SIG-M5 treated with dmso at 0.1 percent for 504 hours (cell line): ENCODE measurements at regions not wholly inside any gene's neighbourhood (a gene's known extent, or its start where the extent isn't known, plus 50 kb on each side); places are given as distances from the start of the nearest gene placed in this dataset.
"Not testable (repeated sequence)": the region's sequence is repeated elsewhere in the genome, so short reads cannot be mapped to it uniquely, and the experiment has no call there.

Experiments used
- DNase-seq: peaks from one replicate; lab custom pipeline; 2025; ENCODE audit not compliant: unreplicated experiment; lab: John Stamatoyannopoulos, UW

DNA sequence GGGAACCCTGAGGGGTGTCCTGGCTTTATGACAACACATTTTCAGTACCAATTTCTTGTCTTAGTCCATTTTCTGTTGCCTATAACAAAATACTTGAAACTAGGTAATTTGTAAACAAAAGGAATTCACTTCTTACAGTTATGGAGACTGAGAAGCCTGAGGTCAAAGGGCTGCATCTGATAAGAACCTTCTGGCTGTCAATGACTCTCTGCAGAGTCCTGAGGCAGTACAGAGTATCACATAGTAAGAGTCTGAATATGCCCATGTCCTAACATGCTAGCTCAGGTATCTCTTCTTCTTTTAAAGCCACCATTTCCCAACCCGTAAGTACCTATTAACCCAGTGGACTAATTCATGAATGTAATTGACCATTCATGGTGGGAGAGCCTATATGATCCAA lies 1458.6 kb upstream of the EYS start:
- DNase-seq, result no peak

DNA sequence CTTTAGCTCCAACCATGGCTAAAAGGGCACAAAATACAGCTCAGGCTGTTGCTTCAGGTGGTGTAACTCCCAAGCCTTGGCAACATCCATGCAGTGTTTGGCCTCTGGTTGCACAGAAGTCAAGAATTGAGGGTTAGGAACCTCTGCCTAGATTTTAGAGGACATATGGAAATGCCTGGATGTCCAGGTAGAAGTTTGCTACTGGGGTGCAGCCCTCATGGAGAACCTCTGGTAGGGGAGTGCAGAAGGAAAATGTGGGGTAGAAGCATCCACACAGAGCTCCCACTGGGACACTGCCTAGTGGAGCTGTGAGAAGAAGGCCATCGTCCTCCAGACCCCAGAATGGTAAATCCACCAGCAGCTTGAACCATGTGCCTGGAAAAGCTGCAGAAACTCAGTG lies 1453.8 kb upstream of the EYS start:
- DNase-seq, result no peak

DNA sequence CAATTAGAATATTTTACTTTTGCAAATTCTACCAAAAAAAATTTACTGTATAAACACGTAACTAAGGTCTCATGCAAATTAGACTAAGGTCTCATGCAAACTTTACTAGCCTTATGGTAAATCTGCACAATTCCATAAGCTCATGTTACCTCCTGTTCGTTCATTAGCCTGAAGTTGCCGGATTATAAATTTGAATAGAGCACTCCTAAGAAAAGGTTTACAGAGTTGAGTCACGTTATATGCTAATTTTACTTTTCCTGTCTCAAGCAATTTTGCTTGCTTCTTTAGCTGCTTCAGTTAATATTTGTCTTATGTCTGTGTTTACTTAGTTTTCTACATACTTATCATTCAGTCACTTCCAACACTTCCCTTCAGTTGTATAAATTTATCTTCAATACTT lies 1434.0 kb upstream of the EYS start:
- DNase-seq, result no peak

DNA sequence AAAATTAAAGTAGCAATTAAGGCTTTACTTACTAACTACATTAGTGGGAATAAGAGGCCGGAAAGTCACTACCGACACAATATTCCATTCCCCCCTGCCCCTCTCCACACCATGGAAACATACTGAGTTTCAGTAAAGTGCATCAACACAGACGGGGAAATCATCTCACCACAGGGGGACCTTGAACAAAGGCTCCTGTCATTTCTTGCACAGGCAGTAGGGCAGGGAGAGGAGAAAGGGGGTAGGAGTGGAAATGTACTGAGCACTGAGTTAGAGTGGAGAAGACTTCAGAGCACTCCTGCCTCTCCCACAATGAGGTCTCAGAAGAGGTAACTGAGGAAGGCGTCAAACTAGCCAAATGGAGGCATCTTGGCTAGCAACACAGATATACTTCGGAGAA lies 1426.9 kb upstream of the EYS start:
- DNase-seq, result no peak

DNA sequence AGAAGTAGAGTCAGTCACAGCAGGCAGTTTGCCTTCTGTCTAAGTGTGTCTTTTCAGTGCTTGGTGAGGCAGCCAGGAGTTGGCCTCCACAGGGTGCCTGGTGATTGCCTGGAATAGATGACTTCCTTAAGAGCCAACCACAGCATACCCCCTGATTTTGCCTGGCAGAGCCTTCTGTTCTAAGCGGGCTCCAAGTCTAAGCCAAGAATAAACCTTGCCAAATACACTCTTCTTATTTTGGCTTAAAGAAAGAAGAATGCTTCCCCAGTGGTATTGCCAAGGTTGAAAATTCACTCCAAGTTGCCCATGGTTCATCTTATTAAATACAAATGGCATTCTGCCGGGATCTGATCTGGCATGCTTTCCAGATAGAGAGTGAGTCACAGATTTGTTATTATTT lies 1424.8 kb upstream of the EYS start:
- no peak for DNase-seq

DNA sequence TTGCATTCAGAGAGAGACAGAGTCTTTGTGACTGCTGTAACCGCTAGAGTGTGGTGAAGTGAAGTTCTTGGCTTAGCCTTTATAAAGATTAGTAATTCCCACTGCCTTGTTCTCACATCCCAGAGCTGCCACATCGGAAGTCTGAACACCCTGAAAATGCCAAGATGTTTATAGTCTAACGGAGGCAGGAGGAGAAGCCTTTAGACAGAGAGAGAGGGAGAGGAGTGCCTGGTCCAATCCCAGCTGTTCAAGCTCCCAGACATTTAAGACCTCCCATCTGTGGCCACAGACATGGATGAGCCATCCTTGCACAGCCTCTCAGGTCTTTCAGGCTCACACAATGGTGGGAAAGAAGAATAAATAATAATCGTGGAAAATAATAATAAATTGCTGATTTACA lies 1422.8 kb upstream of the EYS start:
- no peak for DNase-seq

DNA sequence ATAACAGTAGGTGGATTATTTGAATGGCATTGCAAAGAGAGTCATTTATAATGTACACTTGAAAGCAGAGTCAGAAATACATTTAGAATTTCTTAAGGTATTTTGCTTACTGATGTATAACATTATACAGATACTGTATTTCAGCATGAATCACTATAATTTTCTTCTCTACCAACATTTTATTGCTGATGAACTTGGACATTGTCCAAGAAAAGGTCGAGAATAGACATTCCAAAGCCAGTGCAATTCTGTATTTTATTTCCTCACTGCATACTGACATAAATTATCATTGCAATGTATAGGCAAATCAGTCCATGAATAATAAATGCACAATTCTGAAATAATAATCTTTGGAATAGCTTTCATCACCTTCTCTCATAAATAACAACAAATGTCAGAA lies 1420.0 kb upstream of the EYS start:
- no peak for DNase-seq

DNA sequence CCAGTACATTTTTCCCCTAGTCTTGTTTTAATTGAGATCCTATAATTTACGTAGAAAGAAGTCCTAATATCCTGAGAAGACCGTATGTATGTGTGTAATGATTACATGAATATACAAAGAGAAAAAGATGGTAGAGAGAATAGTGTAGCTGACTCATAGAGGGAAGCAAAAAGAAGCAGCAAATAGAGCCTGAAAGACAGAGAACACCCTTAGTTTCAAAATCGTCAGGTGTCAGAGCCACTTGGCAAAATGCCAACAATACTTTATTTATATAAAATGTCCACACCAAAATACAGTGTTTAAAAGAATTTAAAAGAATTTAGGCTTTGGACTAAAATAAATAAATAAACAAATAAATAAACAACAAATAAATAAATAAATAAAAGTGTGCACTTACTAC lies 1414.1 kb upstream of the EYS start:
- no peak for DNase-seq

DNA sequence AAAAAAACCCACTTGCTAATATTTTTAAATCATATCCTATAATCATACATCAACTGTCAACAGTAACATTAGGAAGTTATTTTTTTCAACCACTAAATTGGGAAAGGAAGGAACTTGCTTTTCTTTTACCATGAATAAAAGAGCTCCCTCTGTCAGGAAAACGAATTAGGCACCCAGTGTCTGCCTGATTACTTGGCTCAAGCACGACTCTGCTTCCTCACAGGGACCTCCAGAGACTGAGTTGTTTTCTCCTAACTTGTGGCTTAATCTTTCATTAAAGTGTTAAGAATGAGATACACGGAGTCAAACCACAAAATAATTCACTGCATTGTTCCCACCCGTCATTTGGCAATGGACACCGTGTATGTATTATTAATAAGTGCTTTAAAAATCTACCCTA lies 1405.1 kb upstream of the EYS start:
- no peak for DNase-seq

DNA sequence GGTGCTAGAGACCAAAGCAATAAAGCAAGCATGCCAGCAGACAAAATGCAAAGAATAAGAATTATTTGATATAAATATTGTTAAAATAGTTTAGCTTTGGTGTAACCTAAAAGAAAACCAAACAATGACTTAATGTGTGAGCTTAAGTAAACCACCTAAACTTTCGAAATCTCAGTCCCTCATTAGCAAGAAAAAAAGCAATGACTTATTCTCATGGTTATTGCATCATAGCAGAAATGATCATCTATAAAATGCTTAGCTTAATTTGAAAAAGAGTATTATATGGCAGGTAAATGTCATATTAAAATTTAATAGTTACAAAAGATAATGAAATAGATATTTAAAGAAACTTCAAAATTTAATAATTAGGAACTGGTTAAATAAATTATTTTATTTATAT lies 1395.7 kb upstream of the EYS start:
- no peak for DNase-seq

DNA sequence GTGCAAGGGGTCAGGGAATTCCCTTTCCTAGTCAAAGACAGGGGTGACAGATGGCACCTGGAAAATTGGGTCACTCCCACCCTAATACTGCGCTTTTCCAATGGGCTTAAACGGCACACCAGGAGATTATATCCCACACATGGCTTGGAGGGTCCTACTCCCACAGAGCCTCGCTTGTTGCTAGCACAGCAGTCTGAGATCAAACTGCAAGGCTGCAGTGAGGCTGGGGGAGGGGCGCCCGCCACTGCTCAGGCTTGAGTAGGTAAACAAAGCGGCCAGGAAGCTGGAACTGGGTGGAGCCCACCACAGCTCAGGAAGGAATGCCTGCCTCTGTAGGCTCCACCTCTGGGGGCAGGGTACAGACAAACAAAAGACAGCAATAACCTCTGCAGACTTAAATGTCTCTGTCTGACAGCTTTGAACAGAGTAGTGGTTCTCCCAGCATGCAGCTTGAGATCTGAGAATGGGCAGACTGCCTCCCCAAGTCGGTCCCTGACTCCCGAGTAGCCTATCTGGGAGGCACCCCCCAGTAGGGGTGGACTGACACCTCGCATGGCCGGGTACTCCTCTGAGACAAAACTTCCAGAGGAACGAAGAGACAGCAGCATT lies 1388.7 kb upstream of the EYS start:
- not testable (repeated sequence) for DNase-seq

DNA sequence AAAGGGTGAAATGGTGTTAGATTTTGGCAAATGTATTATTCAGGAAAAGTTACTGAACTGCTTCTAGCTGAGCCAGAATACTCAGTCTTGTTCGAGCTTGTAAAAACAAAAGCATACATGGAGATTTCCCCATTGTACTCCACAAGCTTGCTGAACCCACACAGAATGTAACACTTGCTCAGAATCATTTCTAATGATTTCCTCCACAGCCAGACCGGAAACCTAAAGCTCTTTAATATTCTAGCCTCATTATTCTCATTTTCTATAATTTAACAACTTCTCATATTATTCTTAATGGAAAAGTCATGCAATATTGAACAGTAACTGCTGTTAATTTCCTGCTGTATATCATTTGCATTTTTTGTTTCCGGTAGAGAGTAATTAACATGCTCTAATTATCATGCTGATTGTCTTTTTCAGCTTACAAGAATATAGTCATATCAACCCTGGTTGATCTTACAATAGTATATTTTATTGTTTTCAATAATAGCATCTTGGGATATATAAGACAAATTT lies 1387.5 kb upstream of the EYS start:
- no peak for DNase-seq

DNA sequence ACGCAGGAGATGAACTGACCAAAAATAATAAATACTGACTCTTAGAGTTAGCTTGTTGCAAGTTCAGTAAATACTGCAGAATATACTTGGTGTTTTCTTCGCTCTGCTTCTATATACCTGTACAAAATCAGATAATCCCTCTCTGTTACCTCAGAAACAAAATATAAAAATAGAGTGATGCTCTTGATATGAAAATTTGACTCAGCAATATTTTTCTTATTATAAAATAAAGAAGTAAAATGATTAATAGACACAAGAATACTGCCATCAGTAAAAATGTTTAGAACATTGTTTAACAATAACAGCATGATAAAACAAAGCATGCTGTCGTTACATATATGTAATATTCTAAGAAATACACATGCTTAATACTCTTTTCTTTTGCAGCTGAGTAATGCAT lies 1366.9 kb upstream of the EYS start:
- DNase-seq, result no peak

DNA sequence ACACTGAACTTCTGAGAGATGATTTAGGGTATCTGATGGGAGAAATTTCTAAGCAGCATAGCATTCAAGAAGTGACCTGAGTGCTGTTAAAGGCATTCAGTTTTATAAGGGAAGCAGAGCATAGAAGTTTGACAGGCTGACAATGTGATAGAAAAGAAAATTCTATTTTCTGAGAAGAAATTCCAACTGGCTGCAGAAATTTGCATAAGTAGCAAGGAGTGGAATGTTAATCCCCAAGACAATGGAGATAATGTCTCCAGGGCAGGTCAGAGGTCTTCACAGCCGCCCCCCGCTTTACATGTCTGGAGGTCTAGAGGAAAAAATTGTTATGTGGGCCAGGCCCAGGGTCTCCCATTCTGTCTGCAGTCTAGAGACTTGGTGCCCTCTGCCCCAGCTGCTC lies 1361.8 kb upstream of the EYS start:
- no peak for DNase-seq

DNA sequence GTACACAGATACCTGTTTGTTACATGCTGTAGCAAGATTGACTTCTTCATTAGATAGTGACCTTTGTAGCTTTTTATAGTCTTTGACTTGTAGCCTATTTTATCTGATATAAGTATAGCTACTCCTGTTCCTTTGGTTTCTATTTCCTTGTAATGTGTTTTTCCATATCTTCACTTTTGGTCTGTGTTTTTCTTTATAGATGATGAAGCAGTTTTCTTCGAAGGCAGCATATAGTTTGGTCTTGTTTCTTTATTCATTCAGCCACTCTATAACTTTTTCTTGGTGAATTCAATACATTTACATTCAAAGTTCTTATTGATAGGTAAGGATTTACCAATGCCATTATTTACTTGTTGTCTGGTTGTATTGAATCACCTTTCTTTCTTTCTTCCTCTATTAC lies 1357.3 kb upstream of the EYS start:
- no peak for DNase-seq

DNA sequence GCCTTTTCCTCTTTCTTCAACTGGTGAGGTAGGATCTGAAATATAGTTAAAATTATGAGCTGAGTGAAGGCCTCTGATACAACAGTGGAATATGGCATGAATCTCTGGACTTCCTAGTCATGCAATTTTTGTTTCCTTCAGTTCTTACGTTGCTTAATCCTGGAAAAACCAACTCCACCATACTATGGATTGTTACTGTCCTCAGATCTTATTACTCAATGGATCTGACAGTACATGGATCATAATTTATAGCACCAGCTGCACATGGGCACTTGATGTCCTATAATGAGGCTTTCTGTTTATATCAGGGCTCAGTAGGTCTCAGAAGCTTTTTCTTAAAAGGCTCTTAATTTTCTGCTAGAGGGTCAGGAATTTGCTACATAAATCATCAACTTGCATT lies 1341.0 kb upstream of the EYS start:
- no peak for DNase-seq

DNA sequence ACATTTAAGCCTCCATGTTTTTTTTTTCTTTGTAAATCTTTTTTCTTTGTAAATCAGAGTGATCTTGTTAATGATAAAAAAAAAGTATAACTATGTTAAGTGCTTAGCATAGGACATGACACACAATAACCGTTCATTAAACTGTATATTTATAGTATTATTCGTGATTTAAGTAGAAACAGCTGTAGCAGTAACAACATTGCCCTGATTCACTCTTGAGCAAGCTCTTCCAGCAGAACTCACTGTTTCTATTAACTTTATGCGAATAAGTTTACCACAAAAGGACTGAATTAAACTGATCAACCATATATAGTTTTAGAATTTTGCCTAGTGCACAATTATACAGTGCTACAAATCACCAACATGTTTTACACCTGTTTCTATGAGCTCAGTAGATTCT lies 1338.0 kb upstream of the EYS start:
- DNase-seq, result no peak

DNA sequence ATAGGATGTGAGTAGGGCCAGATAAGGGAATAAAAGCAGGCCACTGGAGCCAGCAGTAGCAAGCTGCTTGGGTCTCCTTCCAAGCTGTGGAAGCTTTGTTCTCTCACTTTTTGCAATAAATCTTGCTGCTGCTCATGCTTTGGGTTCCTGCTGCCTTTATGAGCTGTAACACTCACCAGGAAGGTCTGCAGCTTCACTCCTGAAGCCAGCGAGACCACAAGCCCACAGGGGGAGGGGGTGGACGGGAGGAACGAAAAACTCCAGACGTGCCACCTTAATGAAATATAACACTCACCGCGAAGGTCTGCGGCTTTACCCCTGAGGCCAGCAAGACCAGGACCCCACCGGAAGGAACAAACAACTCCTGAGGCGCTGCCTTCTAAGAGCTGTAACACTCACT lies 1324.4 kb upstream of the EYS start:
- no peak for DNase-seq

DNA sequence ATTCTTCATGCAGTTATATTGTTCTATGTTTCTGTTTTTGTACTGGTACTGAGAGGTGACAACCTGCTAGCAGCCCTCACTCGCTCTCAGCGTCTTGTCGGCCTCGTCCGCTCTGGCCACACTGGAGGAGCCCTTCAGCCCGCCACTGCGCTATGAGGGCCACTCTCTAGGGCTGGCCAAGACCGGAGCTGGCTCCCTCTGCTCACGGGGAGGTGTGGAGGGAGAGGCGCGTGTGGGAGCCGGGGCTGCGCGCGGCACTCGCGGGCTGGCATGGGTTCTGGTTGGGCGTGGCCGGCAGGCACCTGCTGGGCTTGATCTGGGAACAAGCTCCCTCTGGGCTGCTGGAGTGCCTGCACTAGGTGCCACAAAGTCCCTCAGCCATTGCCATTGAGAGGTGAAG lies 1323.8 kb upstream of the EYS start:
- DNase-seq, result no peak

DNA sequence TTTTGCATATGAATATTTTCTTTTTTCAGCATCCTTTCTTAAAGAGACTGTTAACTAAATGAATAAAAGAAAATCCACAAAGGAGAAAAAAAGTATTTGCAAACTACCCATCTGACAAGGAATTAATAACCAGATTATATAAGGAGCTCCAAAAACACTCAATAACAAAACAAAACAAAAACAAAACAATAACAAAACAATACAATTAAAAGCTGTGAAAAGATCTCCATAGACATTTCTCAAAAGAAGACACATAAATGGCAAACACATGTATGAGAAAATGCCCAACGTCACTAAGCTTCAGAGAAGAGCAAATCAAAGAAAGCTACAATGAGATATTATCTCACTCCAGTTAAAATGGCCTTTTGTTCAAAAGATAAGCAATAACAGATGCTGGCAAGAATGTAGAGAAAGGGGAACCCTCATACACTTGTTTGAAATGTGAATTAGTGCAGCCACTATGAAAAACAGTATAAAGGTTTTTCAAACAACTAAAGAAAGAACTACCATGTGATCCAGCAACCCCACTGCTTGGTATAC lies 1310.0 kb upstream of the EYS start:
- DNase-seq, result no peak

DNA sequence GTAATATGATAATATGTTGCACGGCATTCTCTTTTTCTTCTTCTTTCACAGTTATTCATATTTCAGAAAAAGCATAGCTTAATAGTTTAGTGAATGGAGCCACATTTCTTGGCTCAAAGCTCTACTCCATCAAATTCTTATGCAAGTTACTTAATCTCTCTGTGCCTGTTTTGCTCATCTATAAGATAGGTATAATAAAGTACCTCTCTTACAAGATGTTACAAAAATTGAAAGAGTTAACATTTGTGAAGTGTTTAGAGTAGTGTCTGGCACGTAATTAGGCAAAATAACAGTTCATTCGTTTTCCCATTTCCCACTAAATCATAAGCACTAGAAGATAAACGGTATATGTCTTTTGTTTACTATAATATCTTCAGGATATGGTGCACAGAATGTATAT lies 1304.4 kb upstream of the EYS start:
- DNase-seq, result no peak

DNA sequence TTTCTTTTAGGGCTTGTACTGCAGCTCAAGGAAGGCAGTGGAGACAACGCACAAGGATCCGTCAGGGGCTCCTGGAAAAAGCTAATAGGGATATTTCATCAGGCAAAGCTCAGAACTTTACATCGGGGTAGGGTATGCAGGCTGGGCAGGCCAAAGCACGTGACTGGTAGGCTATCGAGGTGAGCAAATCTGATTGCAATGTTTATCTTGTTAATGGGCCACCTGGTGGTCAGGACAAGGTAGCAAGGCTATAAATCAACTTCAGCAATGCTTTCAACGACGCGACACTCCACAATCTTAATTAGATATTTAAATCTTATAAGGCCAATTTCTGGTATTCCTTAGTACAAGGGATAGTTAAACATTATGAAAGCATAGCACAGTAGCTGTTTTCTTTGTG lies 1302.8 kb upstream of the EYS start:
- DNase-seq, result no peak

DNA sequence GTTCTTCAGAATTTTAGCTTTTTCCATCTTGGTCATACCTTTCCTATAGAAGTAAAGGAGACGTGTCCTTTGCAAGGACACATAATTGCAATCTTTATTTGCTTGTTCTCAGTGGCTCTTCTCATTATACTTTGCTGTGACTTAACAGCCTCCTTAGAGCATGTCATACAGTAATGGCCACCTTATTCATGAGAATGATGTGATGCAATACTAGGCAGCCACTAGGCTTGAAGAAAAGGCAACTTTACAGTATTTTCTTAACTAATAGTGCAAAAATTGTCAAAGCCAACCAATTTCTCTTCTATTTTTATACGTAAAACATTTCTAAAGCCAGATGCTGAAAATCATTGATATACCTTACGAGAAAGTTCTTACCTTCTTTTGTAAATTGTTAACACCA lies 1296.8 kb upstream of the EYS start:
- no peak for DNase-seq
